Fibroblast of skin of right quadriceps (primary cell): ENCODE measurements at regions not wholly inside any gene's neighbourhood (a gene's known extent, or its start where the extent isn't known, plus 50 kb on each side); places are given as distances from the start of the nearest gene placed in this dataset.
A peak's percentile ranks its signal among the peaks of the same experiment; 100 is the strongest.

Experiments
- DNase-seq: peaks from one replicate; pipeline ENCODE4 v3.0.0-alpha.2; 2013

DNA sequence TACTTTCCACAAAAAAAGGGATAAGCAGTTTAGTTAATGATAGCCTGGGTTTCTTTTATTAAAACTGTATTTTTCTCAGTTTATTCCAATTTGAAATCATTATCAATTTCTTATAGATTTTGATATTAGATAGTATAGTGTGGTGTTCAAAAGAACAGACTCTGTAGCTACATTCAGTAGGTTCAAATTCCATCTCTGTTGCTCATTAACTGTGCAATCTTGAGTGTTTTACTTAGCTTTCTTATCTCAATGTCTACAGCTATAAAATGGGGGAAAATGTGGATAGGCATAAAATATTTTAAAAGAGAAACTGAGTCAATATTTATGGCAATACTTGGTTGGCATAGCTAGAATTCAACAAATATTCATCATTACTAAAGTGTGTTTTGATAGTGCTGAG is 86.9 kb upstream of the SEMA3A start:
- DNase-seq, result no peak

DNA sequence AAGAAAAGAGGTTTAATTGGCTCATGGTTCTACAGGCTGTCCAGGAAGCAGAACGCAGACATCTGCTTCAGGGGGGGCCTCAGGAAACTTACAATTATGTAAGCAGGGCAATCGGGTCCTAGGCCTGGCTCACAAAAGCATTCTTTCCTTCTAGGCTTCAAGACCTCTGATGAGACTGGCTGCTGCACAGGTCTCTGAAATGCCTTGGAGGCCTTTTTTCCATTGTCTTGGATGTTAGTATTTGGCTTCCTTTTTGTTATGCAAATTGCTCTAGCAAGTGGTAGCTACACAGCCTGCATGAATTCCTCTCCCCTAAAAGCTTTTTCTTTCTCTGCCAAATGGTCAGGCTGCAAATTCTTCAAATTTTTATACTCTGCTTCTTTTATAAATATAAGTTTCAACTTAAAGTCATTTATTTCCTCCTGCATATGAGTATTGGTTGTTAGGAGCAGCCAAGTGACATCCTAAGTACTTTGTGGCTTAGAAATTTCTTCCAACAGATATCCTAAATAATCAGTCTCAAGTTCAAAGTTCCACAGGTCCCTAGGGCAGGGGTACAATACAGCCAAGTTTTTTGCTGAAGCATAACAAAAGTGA is 83.1 kb upstream of the SEMA3A start:
- no peak for DNase-seq

GRCh38 chr7:84274029-84274638 is 79.5 kb upstream of the SEMA3A start:
- DNase-seq, result no peak

- no peak for DNase-seq
Measured at GRCh38 chr7:84271543-84271942, 77.0 kb upstream of the SEMA3A start.

DNA sequence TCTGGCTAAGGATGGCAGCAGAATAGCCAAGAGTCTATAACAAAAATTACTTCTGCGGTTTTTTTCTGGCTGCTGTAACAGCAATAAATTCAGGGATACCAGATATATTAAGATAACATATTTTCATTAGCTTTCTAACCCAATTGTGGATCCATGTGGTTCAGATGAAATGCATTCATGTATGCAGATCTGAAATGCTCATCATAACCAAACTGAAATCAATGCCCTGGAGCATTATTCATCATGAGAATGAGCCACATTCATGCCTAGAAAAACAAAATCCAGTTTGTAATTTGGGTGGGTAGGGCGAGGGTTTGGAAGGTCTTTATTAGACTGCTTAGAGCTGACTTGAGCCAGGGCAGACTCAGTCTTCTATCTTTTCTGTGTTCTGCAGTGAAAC is 69.8 kb upstream of the SEMA3A start:
- DNase-seq, result peak; percentile 31

- no peak for DNase-seq
Measured at GRCh38 chr7:84263106-84263505, 68.5 kb upstream of the SEMA3A start.

- DNase-seq, result no peak
Measured at GRCh38 chr7:84261509-84261908, 66.9 kb upstream of the SEMA3A start.

DNA sequence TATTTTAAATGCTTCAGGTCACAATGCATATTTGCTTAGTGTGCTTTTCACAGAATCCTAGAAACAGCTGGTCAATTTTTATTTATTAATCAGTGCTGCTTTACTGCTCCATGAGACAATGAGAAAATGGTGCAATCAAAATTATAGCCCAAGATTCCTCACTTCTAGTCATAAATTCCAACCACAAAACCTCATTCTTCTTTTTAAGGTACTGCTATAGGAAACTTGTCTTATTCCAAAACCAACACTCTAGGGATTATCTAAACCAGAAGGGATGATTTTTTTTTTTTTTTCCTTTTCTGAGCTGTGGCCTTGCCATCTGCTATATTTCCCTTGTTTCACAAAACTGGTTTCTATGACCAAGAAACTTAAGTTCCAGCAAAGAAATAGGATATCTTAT is 64.0 kb upstream of the SEMA3A start:
- DNase-seq, result peak; percentile 86

GRCh38 chr7:84256571-84256971 is 62.0 kb upstream of the SEMA3A start:
- peak; percentile 41 for DNase-seq

- peak; percentile 88 for DNase-seq
Measured at GRCh38 chr7:84251277-84251781, 56.7 kb upstream of the SEMA3A start.

DNA sequence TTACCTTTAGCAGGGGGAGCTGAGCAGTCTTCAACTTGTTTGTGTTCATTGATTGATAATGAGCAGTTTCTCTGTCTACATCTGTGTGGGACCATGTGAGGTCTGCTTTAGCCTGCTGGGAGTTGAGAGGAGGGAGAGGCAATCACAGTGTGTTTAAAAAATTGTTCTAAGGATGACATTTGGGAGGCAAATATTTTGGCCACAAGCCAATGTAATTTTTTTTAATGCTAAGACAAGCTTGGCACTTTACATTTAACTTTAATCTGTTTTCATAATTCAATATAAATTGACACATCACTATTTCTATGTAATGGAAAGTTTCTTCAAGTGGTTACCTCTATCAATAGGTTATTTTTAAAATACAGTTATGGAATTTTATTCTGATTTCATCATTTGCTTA is 55.9 kb upstream of the SEMA3A start:
- no peak for DNase-seq

GRCh38 chr7:84249656-84250055 is 55.1 kb upstream of the SEMA3A start:
- no peak for DNase-seq

- no peak for DNase-seq
Measured at GRCh38 chr7:84248843-84249242, 54.3 kb upstream of the SEMA3A start.

DNA sequence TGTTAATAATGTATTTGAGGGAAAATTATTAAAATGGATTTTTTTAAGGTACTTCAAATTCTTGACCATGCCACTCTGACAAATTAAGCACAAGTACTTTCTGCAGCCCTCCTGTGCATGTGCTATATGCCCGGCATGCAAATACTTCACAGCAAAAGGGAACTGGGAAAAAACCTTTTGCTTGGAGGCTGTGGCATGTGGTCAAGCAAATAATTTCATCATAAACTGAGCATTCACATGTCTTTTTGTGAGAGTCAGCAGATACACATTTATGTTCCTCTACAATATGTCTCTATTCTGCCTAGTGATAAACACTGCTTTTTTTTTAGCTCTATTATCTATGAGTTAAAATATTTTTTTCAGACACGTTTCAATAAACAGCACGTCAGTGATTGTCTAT is 53.7 kb upstream of the SEMA3A start:
- no peak for DNase-seq

- peak; percentile 62 for DNase-seq
Measured at GRCh38 chr7:84247591-84247990, 53.0 kb upstream of the SEMA3A start.

- DNase-seq, result no peak
Measured at GRCh38 chr7:84245835-84246234, 51.2 kb upstream of the SEMA3A start.
